ENCODE measurements at regions not wholly inside any gene's neighbourhood (a gene's known extent, or its start where the extent isn't known, plus 50 kb on each side); places are given as distances from the start of the nearest gene placed in this dataset.
"Not testable (repeated sequence)": the region's sequence is repeated elsewhere in the genome, so short reads cannot be mapped to it uniquely, and the experiment has no call there.

DNA sequence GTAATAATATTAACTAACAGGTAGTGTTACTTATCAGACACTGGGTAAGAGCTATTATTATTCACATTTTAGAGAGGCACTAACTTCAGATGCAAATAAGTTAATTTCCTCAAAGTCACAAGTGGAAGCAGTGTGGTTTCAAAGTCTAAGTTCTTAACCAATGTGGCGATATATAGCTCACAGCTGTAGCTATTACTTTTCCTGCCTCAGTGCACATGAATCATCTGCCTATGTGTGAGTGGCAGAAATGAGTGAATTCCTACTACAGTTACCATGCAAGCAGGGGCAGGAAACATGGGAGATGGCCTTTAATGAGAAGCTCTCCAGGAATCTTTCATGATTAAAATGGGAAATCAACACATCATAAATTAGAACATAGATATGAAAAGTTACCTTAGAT is 126.2 kb upstream of the EYA4 start:
- no peak for DNase-seq (ENCODE audit: low spot score)

DNA sequence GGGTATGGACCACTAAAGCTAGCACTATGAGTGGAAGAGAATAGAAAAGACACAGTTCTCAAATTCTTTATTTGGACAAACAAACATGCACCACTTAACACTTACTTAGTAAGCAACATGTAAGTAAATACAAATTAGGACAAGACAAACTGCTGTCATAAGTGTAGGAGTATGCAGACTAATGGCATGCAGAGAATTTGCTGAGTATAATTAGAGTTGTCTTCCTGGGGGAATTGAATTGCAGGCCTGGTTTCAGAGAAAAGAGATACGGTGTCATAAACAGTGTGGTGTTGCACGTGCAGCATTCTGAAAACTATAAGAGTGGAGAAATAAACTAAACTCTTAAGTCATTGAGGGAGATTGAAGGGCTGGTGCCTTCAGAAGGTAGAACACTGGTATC is 125.2 kb upstream of the EYA4 start:
- no peak for DNase-seq (ENCODE audit: low spot score)

DNA sequence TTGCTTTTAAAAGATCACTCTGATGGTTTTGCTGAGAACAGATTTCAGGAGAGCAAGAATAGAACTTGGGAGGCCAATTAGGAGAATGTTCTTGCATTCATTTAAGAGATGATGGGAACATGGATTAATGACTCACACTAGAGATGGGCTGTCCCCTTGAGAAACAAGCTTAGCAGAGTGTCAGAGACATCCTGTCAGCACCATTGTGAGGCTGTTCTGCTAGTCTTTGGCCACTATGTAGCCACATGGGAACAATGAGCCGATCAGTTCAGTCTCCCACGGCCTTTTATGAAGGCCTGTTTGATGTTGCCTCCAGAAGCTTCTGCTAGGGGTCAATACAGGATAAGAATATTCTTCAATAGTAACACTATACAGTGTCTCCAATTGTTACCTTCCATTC is 113.0 kb upstream of the EYA4 start:
- DNase-seq (ENCODE audit: low spot score): no peak

DNA sequence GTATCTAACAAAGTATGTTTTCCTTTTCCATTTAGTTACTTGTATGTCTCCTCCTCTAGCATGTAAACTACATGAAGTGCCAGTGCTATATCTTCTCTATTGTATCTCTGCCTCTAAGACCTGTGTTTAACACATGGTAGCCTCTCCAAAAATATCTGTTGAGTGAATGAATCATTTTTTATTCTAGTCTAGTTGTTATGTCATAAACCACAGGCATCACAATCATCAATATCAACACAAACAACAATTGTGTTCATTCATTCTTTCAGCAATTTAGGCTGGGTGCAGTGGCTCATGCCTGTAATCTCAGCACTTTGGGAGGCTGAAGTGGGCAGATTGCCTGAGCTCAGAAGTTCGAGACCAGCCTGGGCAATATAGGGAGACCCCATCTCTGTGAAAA is 111.6 kb upstream of the EYA4 start:
- no peak for DNase-seq (ENCODE audit: low spot score)

DNA sequence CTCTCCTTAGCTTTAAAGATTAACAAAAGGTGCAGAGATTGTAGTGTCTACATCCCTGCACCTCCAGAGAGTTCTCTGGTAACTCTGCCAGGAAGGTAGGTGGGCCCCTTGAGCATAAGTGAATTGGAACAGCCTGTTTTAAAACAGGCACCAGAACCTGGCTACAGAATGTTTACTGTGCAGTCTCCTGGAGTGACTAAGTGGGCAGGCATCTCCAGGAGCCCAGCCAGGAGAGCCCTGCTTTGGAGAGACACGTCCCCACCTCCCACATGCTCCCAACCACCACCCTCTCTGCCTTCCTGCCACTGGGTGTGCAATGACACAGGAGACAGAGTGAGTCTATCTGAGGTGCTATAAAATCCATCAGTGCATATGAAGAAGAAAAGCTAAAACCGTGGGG is 110.3 kb upstream of the EYA4 start:
- no peak for DNase-seq (ENCODE audit: low spot score)

DNA sequence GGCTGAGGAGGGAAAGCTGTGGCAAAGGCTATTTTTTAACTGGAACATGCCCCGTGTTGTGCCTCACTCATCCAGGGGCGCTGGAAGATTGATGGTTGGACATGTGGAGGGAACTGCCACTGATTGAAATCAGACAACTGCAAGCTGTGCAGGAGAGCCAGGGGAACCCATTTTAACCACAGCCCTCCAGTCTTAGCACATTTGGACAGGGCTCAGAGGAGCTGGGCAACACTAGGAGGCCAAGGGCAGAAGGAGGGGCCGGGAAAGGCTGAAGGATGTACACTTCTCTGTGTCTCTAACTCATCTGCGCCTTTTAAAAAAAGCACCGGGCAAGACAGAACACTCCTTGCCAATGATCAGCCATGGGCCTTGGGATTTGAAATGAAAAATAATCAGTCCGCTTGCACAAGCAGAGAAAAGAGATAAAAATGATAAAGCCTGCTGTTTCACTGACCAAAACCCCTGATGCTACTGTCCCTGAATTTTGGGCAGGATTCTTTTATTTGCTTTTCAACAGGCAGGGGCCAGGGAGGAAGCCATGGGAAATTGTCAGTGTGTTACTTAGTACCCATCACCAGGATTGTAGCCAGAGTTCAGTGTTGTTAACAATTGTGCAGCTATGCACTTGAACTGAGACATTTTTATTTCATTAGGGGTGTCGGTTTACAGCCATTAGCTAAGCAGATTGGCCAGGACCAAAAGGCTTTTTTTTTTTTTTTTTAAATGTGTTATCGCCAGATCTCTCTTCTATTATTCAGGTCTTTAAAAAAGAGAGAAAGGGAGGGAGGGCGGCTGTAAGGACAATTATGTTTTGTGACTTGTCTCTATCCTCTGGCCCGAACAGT is 109.3 kb upstream of the EYA4 start:
- no peak for DNase-seq (ENCODE audit: low spot score)

DNA sequence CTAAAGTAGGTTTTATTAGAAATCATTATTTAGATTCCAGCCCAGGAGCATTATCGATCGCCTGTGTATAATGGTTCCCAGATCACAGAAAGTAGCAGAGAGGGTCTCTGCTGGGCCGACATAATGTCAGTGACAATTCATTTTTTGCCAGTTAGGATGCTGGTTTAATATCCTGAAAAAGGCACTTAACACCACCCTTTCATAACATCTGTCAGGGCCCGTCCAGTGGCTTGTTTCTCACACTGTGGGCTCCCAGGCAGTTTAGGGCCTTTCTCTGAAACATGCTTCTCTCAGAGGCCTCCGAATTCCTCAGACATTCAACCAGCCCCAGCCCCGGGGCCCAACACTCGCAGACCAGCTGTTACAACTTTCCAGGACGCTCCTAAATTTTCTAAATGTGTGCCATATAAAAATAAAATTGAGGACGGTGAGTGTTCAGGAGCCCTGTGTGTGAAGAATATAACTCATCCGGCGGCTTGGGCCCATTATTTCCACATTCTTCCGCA is 108.6 kb upstream of the EYA4 start:
- no peak for DNase-seq (ENCODE audit: low spot score)

DNA sequence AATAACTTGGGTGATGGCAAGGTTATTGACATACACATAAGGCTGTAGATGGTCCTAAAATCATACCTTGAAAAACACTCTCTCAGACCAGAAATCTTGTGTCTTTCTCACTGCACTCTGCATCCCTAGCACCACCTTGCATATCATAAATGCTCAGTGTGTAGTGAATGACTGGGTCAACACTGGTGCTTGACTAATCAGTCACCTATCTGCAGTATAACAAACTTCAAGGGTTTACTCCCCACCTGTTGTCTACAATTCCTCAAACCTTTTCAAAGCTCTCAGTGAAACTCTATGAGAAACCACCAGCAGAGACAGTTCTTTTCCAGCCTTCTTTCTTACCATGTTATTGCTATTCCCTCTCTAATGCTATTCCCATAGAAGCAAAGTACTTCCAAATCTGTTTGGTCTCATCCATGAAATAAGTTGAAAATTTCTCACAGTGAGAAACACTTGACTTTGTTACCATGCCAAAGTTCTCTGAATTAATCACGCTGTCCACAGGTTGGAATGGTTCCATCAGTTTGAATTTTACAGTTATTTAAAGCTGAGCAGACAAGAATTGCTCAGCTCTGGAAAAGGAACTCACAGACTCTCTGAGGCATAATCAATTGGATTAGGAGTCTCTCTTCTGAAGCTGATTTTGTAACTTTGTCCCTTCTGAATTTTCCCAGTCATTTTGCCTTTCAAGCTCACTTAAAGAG is 104.8 kb upstream of the EYA4 start:
- no peak for DNase-seq (ENCODE audit: low spot score)

DNA sequence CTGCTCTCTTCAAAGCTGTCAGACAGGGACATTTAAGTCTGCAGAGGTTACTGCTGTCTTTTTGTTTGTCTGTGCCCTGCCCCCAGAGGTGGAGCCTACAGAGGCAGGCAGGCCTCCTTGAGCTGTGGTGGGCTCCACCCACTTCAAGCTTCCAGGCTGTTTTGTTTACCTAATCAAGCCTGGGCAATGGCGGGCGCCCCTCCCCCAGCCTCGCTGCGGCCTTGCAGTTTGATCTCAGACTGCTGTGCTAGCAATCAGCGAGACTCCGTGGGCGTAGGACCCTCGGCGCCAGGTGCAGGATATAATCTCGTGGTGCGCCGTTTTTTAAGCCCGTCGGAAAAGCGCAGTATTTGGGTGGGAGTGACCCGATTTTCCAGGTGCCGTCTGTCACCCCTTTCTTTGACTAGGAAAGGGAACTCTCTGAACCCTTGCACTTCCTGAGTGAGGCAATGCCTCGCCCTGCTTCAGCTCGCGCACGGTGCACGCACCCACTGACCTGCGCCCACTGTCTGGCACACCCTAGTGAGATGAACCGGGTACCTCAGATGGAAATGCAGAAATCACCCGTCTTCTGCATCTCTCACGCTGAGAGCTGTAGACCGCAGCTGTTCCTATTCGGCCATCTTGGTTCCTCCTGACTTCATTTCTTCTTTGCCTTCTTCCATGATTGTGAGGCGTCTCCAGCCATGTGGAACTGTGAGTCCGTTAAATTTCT is 93.5 kb upstream of the EYA4 start:
- not testable (repeated sequence) for DNase-seq (ENCODE audit: low spot score)

DNA sequence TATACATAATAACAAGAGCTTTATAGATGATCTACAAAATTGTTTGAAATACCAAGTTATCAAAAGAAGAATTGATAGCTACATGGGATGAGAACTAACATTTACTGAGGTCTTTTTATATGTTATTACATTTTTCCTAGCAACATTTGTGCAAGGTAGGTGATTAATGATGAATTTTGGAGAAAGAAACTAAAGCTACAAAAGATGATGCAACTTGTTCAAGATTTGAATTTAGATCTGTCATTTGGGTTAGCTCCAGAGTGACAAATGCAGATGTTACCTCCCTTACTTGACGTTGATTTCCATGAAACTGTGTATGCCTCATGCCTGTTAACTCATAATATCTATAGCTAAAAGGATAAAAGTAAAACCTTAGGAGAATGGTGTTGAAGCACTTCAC is 84.5 kb upstream of the EYA4 start:
- DNase-seq (ENCODE audit: low spot score): no peak

DNA sequence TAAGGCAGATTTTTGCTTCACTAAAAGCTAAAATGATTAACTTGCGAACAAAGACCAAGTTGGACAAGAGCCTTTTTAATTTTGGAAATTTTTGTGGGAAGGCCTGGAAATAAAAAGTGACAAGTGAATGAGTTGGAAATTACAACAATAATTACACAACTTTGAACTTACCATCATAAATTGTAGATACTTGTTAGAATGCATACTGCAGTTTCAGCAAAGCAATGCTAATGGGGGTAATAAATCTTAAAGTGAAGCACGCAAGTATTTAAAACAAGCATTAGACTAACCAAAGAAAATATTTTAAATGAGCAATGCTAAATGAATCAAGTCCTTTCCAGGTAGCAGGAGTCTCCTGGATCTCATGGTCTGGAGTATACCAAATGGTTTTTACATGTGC is 83.2 kb upstream of the EYA4 start:
- no peak for DNase-seq (ENCODE audit: low spot score)

DNA sequence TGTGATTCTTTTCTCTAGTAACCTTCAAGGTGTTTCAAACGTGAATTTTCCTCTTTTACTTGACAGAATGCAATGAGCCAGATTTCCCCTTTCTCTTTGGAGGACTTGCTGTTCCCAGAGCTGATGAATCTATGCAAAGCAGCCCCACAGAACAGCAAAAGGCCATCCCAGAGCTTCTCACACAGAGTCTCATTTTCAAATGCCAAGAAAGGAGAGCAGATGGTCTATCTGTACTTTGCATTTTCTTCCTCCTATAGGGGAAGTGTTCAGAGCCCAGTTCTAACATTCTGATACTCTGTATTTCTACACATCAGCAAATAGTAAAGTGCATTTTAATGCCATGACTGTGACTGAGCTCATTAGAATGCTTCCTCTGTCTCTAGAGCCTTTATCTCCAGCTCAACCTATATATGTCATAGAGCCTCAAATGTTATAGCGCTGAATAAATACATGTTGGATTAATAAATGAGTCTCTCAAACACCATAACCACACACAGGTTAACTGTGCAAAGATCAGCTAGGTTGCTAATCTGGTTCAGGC is 81.8 kb upstream of the EYA4 start:
- no peak for DNase-seq (ENCODE audit: low spot score)

DNA sequence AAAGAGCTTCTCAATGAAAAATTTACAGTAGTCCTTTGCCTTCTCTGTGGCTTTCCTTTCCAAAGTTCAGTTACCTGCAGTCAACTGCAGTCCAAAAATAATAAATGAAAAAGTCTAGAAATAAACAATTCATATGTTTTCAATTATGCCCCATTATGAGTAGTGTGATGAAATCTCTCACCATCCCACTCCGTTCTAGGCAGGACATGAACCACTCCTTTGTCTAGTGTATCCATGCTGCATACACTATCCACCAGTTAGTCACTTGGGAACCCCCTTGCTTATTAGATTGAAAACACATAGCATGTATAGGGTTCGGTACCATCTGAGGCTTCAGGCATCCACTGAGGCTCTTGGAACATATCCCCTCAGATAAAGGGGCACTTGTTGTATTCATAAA is 80.6 kb upstream of the EYA4 start:
- no peak for DNase-seq (ENCODE audit: low spot score)

DNA sequence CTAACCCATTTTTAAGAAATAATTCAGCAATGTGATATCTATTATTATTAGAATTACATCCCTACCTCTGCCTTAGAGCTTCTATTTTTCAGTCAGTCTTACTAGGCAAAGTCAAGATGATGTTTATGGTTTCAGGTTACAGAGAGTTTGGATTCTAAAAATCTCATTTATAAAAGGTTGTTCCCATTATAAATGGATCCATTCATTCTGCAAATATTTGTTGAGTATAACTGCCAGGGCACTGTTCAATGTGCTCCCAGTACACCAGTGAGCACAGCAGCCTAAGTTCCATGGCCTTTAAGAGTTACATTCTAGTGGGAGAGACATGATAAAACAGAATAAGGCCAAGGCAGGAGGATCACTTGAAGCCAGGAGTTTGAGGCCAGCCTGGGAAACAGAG is 75.9 kb upstream of the EYA4 start:
- DNase-seq (ENCODE audit: low spot score): no peak

DNA sequence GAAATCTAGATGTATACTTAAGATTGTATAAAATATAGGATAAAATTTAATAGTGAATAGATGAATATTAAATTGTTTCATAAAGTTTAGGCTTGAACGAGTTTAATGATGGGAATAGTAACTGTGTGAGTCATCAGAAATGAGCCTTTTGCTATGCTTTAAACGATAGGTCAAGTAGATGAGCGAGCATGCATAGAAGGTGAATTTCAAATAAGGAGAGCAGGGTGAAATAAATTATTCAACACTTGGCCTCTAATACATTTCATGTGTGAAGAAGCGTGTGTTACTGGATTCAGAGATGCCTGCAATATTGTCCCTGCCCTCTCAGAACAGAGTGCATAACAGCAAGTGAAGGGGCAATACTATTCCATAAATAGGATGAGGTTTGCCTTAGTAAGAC is 74.4 kb upstream of the EYA4 start:
- no peak for DNase-seq (ENCODE audit: low spot score)

DNA sequence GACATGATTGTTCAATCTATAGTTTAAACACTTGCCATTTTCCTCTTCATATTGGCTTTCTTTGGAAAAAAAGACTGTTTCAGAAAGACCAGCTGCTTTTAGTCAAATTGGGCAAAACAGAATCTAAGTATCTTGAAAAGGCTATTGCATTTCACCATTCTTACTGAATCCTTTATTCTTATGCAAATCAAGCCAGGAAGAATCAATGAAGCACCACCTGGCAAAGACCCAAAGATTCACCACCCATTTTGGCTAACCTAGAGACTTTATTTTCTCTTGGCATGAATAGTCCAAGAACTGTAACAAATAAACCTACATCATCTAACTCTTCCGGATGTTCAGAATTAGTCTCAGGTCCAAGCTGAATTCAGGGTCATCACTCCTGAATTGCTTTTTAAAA is 71.3 kb upstream of the EYA4 start:
- DNase-seq (ENCODE audit: low spot score): no peak

DNA sequence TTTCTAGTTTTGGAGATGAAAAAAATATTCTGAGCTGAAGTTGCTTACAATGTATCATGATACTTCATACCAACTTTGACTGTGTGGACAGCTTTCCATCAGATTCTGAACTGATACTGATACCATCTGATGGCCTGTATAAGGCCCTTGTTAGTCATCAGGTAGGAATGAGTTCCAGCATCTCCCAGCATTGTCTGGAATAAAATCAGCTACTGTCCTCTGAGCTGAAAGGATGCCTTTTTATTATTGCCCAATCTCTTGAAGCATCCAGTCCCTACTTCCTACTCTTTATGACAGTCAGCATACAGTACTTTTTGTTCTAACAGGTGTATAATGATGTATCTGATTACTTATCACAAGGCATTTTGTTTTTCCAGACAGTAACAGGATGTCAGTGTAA is 70.6 kb upstream of the EYA4 start:
- DNase-seq (ENCODE audit: low spot score): no peak

DNA sequence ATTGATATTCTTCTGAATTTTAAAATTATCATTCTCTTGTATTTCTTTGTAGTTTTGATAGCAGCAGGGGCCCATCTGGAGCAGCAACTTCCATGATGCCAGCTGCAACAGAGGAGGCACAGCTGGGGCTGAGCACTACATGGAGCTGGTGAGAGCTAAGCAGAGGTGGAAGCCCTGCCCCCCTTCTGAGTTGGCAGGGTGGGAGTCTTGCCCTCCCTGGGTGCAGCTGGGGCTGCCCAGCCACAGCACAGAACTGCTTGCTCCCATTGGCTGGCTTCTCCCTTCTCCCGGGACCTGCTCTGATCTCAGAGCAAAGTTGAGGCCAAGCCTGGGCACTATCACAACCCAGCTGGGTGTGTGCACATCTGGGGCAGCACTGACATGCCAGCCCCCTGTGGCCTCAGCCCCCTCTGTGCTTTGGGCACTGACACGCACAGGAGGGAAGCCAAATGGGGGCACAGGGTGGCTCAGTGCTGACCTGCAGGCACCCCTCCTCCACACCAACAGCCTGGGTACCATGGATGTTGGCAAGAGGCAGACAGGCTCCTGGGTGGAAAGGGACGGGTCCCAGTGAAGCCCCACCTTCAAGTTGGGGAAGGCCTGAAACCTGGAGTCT is 69.1 kb upstream of the EYA4 start:
- DNase-seq (ENCODE audit: low spot score): no peak

DNA sequence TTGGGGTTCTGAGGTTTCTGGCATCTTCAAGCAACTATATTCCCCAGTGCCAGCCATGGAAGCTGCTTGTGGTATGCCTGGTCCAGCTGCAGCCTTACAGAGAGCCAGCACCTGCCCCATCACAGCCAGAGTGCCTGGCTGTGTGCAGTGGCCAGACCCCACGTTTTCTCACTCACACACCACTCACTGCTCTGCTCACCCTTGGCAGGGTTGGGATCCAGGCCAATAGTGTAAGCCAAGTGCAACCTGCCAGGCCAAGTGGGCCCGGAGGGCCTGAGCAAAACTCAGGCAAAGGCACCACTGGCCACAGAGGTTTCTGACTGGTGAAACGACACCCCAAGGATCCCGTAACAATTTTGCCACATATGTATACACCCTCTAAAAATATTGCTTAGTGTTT is 67.9 kb upstream of the EYA4 start:
- no peak for DNase-seq (ENCODE audit: low spot score)

DNA sequence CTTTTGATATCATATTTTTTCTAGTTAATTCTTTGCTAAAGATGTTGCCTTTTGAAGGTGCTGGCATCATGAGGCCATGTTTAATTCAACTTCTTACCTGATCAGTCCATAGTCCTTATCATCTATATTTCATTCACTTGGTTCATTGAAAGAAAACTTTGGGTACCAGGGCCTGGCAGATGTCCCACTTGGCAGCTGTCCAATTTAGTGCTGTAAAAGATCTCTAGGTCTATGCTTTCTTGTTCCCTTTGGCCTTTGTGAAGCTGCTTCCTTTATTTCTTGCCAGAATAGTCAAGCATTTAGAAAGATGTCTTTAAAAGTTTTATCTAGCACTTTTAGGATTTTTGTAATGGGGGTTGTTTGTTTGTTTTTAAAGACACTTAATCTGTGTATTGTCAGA is 61.7 kb upstream of the EYA4 start:
- DNase-seq (ENCODE audit: low spot score): no peak

DNA sequence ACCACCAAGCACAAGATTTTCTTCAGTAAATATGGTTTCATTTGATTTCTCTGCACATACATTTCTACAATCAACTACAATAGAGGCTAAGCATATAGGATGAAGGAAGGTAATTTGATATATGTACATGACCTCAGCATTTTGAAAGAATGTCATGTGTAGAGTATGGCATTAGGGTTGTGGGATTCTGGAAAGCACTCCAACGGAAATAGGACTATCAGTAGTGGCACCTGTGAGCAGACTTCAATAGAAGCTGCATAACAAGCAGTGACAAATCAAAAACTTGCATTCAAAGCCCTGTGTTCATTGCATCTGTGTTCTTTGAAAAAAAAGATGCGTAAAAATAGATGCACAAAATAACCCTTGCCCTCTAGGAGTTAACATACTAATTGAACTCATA is 57.5 kb upstream of the EYA4 start:
- DNase-seq (ENCODE audit: low spot score): no peak

DNA sequence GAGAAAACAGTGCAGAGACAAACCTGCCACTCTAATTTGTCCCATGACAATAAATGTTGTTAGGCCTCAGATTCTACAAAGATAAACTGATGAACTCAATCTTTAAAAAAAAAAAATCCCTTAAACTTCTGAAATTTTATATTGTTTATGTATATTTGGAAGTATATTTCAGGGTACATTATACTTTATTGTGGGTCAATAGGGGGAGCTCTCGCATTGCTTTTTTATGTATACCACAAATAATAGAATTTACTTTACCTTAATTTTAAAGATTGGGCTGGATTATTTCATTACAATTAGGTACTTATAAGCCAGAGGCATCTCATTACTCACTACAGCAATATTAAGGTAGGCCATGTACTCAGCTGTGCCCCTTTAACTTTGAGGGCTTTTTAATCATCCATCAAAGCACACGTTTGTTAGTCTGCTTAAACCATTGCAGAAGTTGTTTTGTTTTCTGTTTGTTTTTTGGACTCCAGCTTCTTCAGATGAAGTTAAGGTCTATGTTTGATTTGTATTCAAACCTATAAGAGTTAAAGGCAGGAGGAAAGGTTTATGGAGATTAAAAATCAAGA is 56.3 kb upstream of the EYA4 start:
- no peak for DNase-seq (ENCODE audit: low spot score)

Measured in CD4-positive, alpha-beta T cell treated with Interleukin-2 at 100 ng/mL for 4 hours (primary cell).